Esophagus squamous epithelium (tissue), 5 donors: ENCODE measurements at regions not wholly inside any gene's neighbourhood (a gene's known extent, or its start where the extent isn't known, plus 50 kb on each side); places are given as distances from the start of the nearest gene placed in this dataset.

Experiments
- DNase-seq: peaks from one replicate; lab custom pipeline; 2025; lab: John Stamatoyannopoulos, UW
- H3K27ac ChIP-seq, 4 donors: fragments of 200-600 bp; sonication (generic); one replicate each; pipeline ENCODE4 v1.5.1; 2016 to 2019; ENCODE audit warnings: mild to moderate bottlenecking in 1 of 4
- H3K27me3 ChIP-seq, 4 donors: fragments of 200-600 bp; sonication (generic); 1 replicate in 3 of 4; 2 replicates in 1 of 4; pipeline versions ENCODE4 v1.5.1 to v1.6.0; 2017 to 2021; ENCODE audit warnings: antibody characterized with exemption in 1 of 4
- H3K36me3 ChIP-seq, 3 donors: fragments of 200-600 bp; sonication (generic); one replicate each; pipeline ENCODE4 v1.5.1; 2016 to 2019
- H3K4me1 ChIP-seq, 3 donors: fragments of 200-600 bp; sonication (generic); one replicate each; pipeline ENCODE4 v1.5.1; 2017 to 2019
- H3K4me3 ChIP-seq, 4 donors: fragments of 200-600 bp; sonication (generic); 1 replicate in 3 of 4; 2 replicates in 1 of 4; pipeline ENCODE4 v1.5.1; 2016 to 2019; ENCODE audit warnings: mild to moderate bottlenecking in 2 of 4, moderate library complexity in 1 of 4
- H3K9me3 ChIP-seq, 3 donors: fragments of 200-600 bp; sonication (generic); one replicate each; pipeline ENCODE4 v1.5.1; 2016 to 2019
- POLR2A ChIP-seq, 4 donors: fragments of 450-650 bp; IDR thresholded peaks; one replicate each; pipeline ENCODE4 v1.6.1; 2017; ENCODE audit warnings: antibody characterized with exemption in 4 of 4, mild to moderate bottlenecking in 4 of 4, moderate library complexity in 3 of 4
- WGBS, 2 donors: methylation state at CpG; one replicate each; pipeline ENCODE4 v1.1.5; 2018; 5-methylcytosine and 5-hydroxymethylcytosine counted together
- intact Hi-C: fragments of 100-400 bp; cut with DNase I; formaldehyde crosslinking; loops from one replicate; pipeline ENCODE4 v1.15.0; 2022
- TF ChIP-seq, protein P1 (sequence below), 6 experiments: fragments of 450-650 bp in 4 of 6; fragments of 200-600 bp in 2 of 6; sonication (generic) in 2 of 6; IDR thresholded peaks; one replicate each; pipeline ENCODE4 v1.5.1; 2016 to 2019; ENCODE audit warnings: antibody characterized with exemption in 6 of 6, mild to moderate bottlenecking in 4 of 6, moderate library complexity in 4 of 6
- donor health status: DM: yes; HTN: yes; CAD: no.

DNA sequence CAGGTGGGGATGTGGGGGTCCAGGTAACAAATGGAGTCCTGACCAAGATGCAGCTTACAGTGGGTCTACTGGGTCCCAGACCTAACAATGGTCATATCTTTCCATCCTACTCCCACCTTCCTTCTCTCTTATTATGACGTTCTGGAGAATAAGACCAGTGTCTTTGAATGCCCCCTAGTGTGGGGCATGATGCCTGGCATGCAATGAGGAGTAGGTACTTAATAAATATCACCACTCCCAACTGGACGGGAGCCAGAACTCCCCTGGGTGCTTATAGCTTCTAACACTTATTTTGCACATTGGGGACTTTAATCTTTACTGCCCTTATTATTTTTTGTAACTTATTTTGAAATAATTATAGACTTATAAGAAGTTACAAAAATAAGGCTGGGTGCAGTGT lies 98.2 kb downstream of the NDFIP1 start:
- no peaks in the 10 kb centered on the region for H3K27me3 ChIP-seq
- no peak overlapping the region for H3K4me3 ChIP-seq
- no peak overlapping the region for H3K27ac ChIP-seq
- H3K36me3 ChIP-seq, result no peaks in the 10 kb centered on the region
- 53 to 67% methylated on average over 2 of the region's 2 CpGs for WGBS, 2 donors
- H3K9me3 ChIP-seq, result no peaks in the 10 kb centered on the region
- intact Hi-C loops, result no loop called here
- TF ChIP-seq, protein P1, sequence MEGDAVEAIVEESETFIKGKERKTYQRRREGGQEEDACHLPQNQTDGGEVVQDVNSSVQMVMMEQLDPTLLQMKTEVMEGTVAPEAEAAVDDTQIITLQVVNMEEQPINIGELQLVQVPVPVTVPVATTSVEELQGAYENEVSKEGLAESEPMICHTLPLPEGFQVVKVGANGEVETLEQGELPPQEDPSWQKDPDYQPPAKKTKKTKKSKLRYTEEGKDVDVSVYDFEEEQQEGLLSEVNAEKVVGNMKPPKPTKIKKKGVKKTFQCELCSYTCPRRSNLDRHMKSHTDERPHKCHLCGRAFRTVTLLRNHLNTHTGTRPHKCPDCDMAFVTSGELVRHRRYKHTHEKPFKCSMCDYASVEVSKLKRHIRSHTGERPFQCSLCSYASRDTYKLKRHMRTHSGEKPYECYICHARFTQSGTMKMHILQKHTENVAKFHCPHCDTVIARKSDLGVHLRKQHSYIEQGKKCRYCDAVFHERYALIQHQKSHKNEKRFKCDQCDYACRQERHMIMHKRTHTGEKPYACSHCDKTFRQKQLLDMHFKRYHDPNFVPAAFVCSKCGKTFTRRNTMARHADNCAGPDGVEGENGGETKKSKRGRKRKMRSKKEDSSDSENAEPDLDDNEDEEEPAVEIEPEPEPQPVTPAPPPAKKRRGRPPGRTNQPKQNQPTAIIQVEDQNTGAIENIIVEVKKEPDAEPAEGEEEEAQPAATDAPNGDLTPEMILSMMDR (IDR thresholded peaks at IDR 0.05), result no peak
- no peak for TF ChIP-seq POLR2A (IDR thresholded peaks at IDR 0.05)
- no peaks in the 10 kb centered on the region for H3K4me1 ChIP-seq
- DNase-seq, result no peak

DNA sequence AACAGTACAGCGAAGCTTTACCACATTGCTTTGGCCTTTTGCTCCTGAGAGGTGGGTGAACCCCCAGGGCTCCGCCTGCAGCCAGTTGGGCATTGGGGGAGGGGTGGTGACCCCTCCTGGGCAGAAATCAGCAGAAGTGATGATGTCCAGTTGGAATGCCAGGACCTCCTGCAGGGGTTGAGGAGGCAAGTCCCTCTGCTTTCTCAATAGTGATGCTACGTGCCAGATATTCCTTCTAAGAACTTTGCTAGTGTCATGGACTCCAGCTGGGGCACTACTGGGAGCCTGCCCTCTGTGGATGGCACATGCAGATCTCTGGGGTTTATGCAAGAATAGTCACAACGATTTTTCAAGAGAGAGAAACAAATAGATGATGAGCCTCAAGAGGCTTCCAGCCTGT lies 95.6 kb downstream of the NDFIP1 start:
- no peak for DNase-seq
- no peak for TF ChIP-seq POLR2A (IDR thresholded peaks at IDR 0.05)
- TF ChIP-seq, protein P1 (IDR thresholded peaks at IDR 0.05), result no peak
- Histone ChIP-seq H3K9me3 (no peaks in the 10 kb centered on the region), H3K27me3 (no peaks in the 10 kb centered on the region), H3K36me3 (no peaks in the 10 kb centered on the region), H3K4me3 (no peak overlapping the region), H3K4me1 (no peaks in the 10 kb centered on the region), H3K27ac (no peak overlapping the region)
- intact Hi-C loops, result no loop called here
- WGBS, 2 donors, result 56 to 60% methylated on average over 3 to 4 of the region's 4 CpGs
